HepG2 (cell line): ENCODE measurements at regions not wholly inside any gene's neighbourhood (a gene's known extent, or its start where the extent isn't known, plus 50 kb on each side); places are given as distances from the start of the nearest gene placed in this dataset.

ENCODE experiments used
- ATAC-seq: fragments of 200-7000 bp; cut with Tn5 transposase; 3 replicates; pipeline ENCODE4 v1.9.1; 2020; ENCODE audit warnings: mild to moderate bottlenecking, moderate library complexity
- BruUV-seq: library from RNA; stranded (reverse); fragments of 400-500 nt; replicated peaks from 2 replicates; lab custom pipeline; 2021; lab: Mats Ljungman, UMichigan
- CTCF ChIA-PET: fragments of 300-600 bp; formaldehyde crosslinking; extraction: SDS; loops from one replicate; lab custom pipeline; 2021; ENCODE audit warnings: low total read pairs, inconsistent platforms, low intra/inter-chr PET ratio; lab: Yijun Ruan, JAX
- POLR2A ChIA-PET: fragments of 350-600 bp; sonication (Branson Sonifier 250); formaldehyde crosslinking; loops from one replicate; lab custom pipeline; 2020; ENCODE audit warnings: antibody characterized with exemption, inconsistent platforms; lab: Yijun Ruan, JAX
- DNase-seq: peaks from one replicate; pipeline ENCODE4 v3.0.0-alpha.2; 2015; ENCODE audit warnings: low spot score
- FAIRE-seq: peaks from 3 replicates; lab custom pipeline; 2011; peaks lifted over from hg19 to GRCh38; lab: Jason Lieb, UNC
- H2AFZ ChIP-seq: one replicate; pipeline ENCODE4 v1.6.1; 2011; ENCODE audit warnings: low read length, inconsistent platforms
- H3K27ac ChIP-seq: fragments of 300-600 bp; 3 replicates; pipeline ENCODE4 v1.8.0; 2011; ENCODE audit warnings: mixed run types, mild to moderate bottlenecking, mixed read lengths, low read length, inconsistent platforms; ENCODE audit not compliant: insufficient read depth; ENCODE audit errors: extremely low read length
- H3K27me3 ChIP-seq, 2 experiments: fragments of 200-600 bp in 1 of 2; 2 replicates in 1 of 2; 3 replicates in 1 of 2; pipeline versions ENCODE4 v1.6.0 to v1.8.0; 2011; ENCODE audit warnings: low read length in 2 of 2, mild to moderate bottlenecking in 2 of 2, moderate library complexity in 2 of 2, inconsistent platforms in 1 of 2; ENCODE audit not compliant: insufficient read depth in 2 of 2, control insufficient read depth in 1 of 2
- H3K36me3 ChIP-seq, 2 experiments: fragments of 200-600 bp in 1 of 2; replicated peaks in 1 of 2; 2 replicates in 1 of 2; 3 replicates in 1 of 2; pipeline versions ENCODE4 v1.5.1 to v1.8.0; 2011; ENCODE audit warnings: low read length in 2 of 2, inconsistent platforms in 1 of 2; ENCODE audit not compliant: insufficient read depth in 2 of 2, control insufficient read depth in 1 of 2
- H3K4me1 ChIP-seq: 2 replicates; pipeline ENCODE4 v1.5.1; 2012; ENCODE audit warnings: low read length, inconsistent platforms; ENCODE audit not compliant: insufficient read depth
- H3K4me2 ChIP-seq: 2 replicates; pipeline ENCODE4 v1.6.0; 2011; ENCODE audit warnings: low read depth, low read length, inconsistent platforms
- H3K4me3 ChIP-seq, 3 experiments: fragments of 200-600 bp in 1 of 3; sonication (generic), shearing (Covaris generic) in 1 of 3; replicated peaks in 1 of 3; 2 replicates each; pipeline ENCODE4 v1.5.1; 2011 to 2016; ENCODE audit warnings: low read length in 3 of 3, inconsistent platforms in 2 of 3, low read depth in 2 of 3, mild to moderate bottlenecking in 2 of 3, control low read depth in 1 of 3, mixed read lengths in 1 of 3; ENCODE audit not compliant: insufficient read depth in 1 of 3
- H3K79me2 ChIP-seq: one replicate; pipeline ENCODE4 v1.6.1; 2011; ENCODE audit warnings: low read length, inconsistent platforms; ENCODE audit not compliant: insufficient read depth
- H3K9ac ChIP-seq: 2 replicates; pipeline ENCODE4 v1.6.0; 2011; ENCODE audit warnings: mild to moderate bottlenecking, low read depth, low read length, inconsistent platforms; ENCODE audit not compliant: insufficient read depth
- H3K9me3 ChIP-seq: 2 replicates; pipeline ENCODE4 v1.5.1; 2012; ENCODE audit warnings: mild to moderate bottlenecking, low read length
- H4K20me1 ChIP-seq: 2 replicates; pipeline ENCODE4 v1.6.0; 2011; ENCODE audit warnings: inconsistent platforms, mild to moderate bottlenecking, low read length, moderate library complexity; ENCODE audit not compliant: insufficient read depth
- ARNT2 ChIP-seq: sonication (generic); formaldehyde crosslinking; IDR thresholded peaks from 2 replicates; pipeline ENCODE4 v1.8.0; 2022; ENCODE audit warnings: mild to moderate bottlenecking, low read depth, missing genetic modification reagents, moderate library complexity
- ETV5 ChIP-seq: IDR thresholded peaks from 2 replicates; pipeline ENCODE4 v1.6.1; 2018; ENCODE audit warnings: missing biosample characterization, missing genetic modification reagents, inconsistent platforms, borderline replicate concordance
- FOXA1 ChIP-seq, 2 experiments: fragments of 450-650 bp in 1 of 2; sonication (generic) in 1 of 2; formaldehyde crosslinking in 1 of 2; IDR thresholded peaks; 2 replicates each; pipeline versions ENCODE4 v1.4.0 to v1.6.1; 2016 to 2020; ENCODE audit warnings: missing genetic modification reagents in 1 of 2
- KDM3A ChIP-seq: IDR thresholded peaks from 2 replicates; pipeline ENCODE4 v1.6.1; 2018; ENCODE audit warnings: low read depth, missing compliant biosample characterization
- NCOR1 ChIP-seq: fragments of 200-600 bp; sonication (generic); IDR thresholded peaks from 2 replicates; pipeline ENCODE4 v1.7.0; 2017; ENCODE audit warnings: antibody characterized with exemption, low read length, borderline replicate concordance
- NKX3-1 ChIP-seq: sonication (generic); formaldehyde crosslinking; IDR thresholded peaks from 2 replicates; pipeline ENCODE4 v1.5.0; 2020; ENCODE audit warnings: missing genetic modification reagents
- NR3C1 ChIP-seq: sonication (generic); formaldehyde crosslinking; IDR thresholded peaks from 2 replicates; pipeline ENCODE4 v1.4.0; 2020; ENCODE audit warnings: missing genetic modification reagents
- PRDM10 ChIP-seq: sonication (generic); formaldehyde crosslinking; IDR thresholded peaks from 2 replicates; pipeline ENCODE4 v1.4.0; 2020; ENCODE audit warnings: low read depth, missing genetic modification reagents
- TARDBP ChIP-seq: sonication (generic); formaldehyde crosslinking; IDR thresholded peaks from 2 replicates; pipeline ENCODE4 v1.8.0; 2022; ENCODE audit warnings: mild to moderate bottlenecking, missing genetic modification reagents
- ZNF205 ChIP-seq: IDR thresholded peaks from 2 replicates; pipeline ENCODE4 v1.6.1; 2018; ENCODE audit warnings: missing biosample characterization, missing genetic modification reagents
- ZNF224 ChIP-seq: sonication (generic); formaldehyde crosslinking; IDR thresholded peaks from 2 replicates; pipeline ENCODE4 v1.5.0; 2020; ENCODE audit warnings: mild to moderate bottlenecking, missing genetic modification reagents
- ZNF275 ChIP-seq: sonication (generic); formaldehyde crosslinking; IDR thresholded peaks from 2 replicates; pipeline ENCODE4 v1.8.0; 2022; ENCODE audit warnings: missing genetic modification reagents, mild to moderate bottlenecking, inconsistent platforms, borderline replicate concordance
- ZNF432 ChIP-seq: sonication (generic); formaldehyde crosslinking; IDR thresholded peaks from 2 replicates; pipeline ENCODE4 v1.5.0; 2020; ENCODE audit warnings: missing genetic modification reagents, mild to moderate bottlenecking, borderline replicate concordance
- ZNF784 ChIP-seq: sonication (generic); formaldehyde crosslinking; IDR thresholded peaks from 2 replicates; pipeline ENCODE4 v1.5.1; 2020; ENCODE audit warnings: missing genetic modification reagents, mild to moderate bottlenecking, borderline replicate concordance
- ZNF879 ChIP-seq: sonication (generic); formaldehyde crosslinking; IDR thresholded peaks from 2 replicates; pipeline ENCODE4 v1.8.1; 2023; ENCODE audit warnings: missing genetic modification reagents
- WGBS: methylation state at CpG from one replicate; pipeline ENCODE4 v1.1.6; 2017; ENCODE audit warnings: low lambda C conversion rate; 5-methylcytosine and 5-hydroxymethylcytosine counted together
- in situ Hi-C: cut with HindIII; loops from 2 replicates; pipeline ENCODE4 v1.10.0; 2017; ENCODE audit warnings: low pct_unique_long_range_greater_than_20kb; ENCODE audit not compliant: extremely low pct_ligation_motif_present
- intact Hi-C: fragments of 100-400 bp; cut with micrococcal nuclease; formaldehyde crosslinking; loops from one replicate; pipeline ENCODE4 v1.10.0; 2022; ENCODE audit not compliant: unreplicated experiment
- TF ChIP-seq, protein P1 (sequence below): sonication (generic); formaldehyde crosslinking; IDR thresholded peaks from 2 replicates; pipeline ENCODE4 v1.4.0; 2020; ENCODE audit warnings: low read depth, mild to moderate bottlenecking, missing genetic modification reagents

DNA sequence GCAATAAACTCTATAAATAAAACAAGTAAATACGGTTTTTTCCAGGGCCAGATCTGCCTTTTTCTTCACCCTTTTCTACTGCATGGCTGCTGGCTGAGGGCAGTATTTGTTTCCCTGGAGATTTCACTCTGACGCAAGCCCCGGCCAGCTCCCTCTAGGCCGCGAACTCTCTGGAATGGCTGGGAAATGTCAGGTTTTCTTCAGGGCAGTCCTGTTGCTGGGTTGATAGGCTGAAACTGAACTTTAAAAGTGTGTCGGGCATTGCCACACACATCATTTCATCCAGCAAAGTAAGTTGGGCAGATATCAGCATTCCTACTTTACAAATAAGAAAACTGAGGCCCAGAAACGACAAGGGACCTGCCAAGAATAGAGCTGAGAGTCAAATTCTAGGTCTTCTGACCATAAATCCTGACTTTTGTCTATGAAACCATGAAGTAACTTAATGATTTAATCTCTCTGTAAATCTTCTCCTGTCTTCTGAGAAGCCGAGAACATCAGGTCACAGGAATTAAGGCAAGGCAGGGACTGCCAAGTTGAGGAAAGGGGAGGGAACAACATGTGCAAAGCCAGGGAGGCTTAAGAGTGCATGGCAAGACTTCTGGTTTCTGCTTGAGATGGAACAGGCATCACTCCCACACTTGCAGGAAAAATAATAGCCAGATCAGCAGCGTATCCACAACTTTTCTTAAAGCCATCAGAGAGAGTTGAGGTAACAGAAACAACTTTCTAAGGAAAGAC is 205.0 kb upstream of the CCDC196 start (continued):
- TF ChIP-seq ZNF275 (no peak), ETV5 (CRISPR knock-in tag) (no peak), ZNF879 (CRISPR knock-in tag) (no peak)
- TF ChIP-seq, all 625 proteins: peak for 0

GRCh38 chr14:66284346-66284745 is 201.8 kb upstream of the CCDC196 start:
- intact Hi-C loops: no loop called here
- ChIA-PET CTCF (no interaction called here), POLR2A (no interaction called here)
- Histone ChIP-seq H3K27me3 (no peaks in the 10 kb centered on the region), H3K9ac (no peak overlapping the region), H3K27ac (no peak overlapping the region), H3K4me2 (no peak overlapping the region), H3K36me3 (no peaks in the 10 kb centered on the region), H3K4me1 (no peaks in the 10 kb centered on the region), H3K4me3 (no peak overlapping the region), H4K20me1 (no peaks in the 10 kb centered on the region), H2AFZ (no peak overlapping the region), H3K79me2 (no peaks in the 10 kb centered on the region), H3K9me3 (no peaks in the 10 kb centered on the region)
- BruUV-seq: no TSS peak
- FAIRE-seq (no peak), DNase-seq (peak; percentile 4), ATAC-seq (no peak; the same call in 2 of the 3 replicates)
- 0% methylated on average over 1 of the region's 1 CpG for WGBS
- in situ Hi-C loops: no loop called here
- TF ChIP-seq PRDM10 (CRISPR knock-in tag) (no peak), ZNF205 (CRISPR knock-in tag) (no peak), KDM3A (CRISPR knock-in tag) (no peak), NR3C1 (CRISPR knock-in tag) (no peak), ZNF224 (CRISPR knock-in tag) (no peak), NCOR1 (no peak), ZNF784 (CRISPR knock-in tag) (no peak), ZNF432 (CRISPR knock-in tag) (no peak), ARNT2 (CRISPR knock-in tag) (no peak), FOXA1 (IDR thresholded peaks at IDR 0.05) (no peak), FOXA1 (CRISPR knock-in tag; IDR thresholded peaks at IDR 0.05) (no peak), NKX3-1 (no peak), TARDBP (CRISPR knock-in tag) (no peak)
- TF ChIP-seq, protein P1, sequence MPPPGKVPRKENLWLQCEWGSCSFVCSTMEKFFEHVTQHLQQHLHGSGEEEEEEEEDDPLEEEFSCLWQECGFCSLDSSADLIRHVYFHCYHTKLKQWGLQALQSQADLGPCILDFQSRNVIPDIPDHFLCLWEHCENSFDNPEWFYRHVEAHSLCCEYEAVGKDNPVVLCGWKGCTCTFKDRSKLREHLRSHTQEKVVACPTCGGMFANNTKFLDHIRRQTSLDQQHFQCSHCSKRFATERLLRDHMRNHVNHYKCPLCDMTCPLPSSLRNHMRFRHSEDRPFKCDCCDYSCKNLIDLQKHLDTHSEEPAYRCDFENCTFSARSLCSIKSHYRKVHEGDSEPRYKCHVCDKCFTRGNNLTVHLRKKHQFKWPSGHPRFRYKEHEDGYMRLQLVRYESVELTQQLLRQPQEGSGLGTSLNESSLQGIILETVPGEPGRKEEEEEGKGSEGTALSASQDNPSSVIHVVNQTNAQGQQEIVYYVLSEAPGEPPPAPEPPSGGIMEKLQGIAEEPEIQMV: no peak
